Hypothalamus (tissue), 51 donors: ENCODE measurements at regions not wholly inside any gene's neighbourhood (a gene's known extent, or its start where the extent isn't known, plus 50 kb on each side); places are given as distances from the start of the nearest gene placed in this dataset.

Source experiments
- DNase-seq, 51 donors: peaks; one replicate each; lab custom pipeline; 2025; lab: John Stamatoyannopoulos, UW

- DNase-seq = peak in 6 of 51 donors; percentile 8 to 49 (median 20)
Observed at GRCh38 chr11:116180806-116181600, 591.8 kb downstream of the BUD13 start.

- DNase-seq = no peak
Observed at GRCh38 chr11:116179401-116179800, 593.4 kb downstream of the BUD13 start.

GRCh38 chr11:116177521-116178210, 595.1 kb downstream of the BUD13 start:
- DNase-seq = no peak

GRCh38 chr11:116176484-116177005, 596.2 kb downstream of the BUD13 start:
- DNase-seq = no peak

- DNase-seq = peak in 1 of 51 donors; percentile 34
Observed at GRCh38 chr11:116175707-116176106, 597.1 kb downstream of the BUD13 start.

- DNase-seq = peak in 1 of 51 donors; percentile 23
Observed at GRCh38 chr11:116173941-116174911, 598.6 kb downstream of the BUD13 start.

GRCh38 chr11:116173506-116173905, 599.3 kb downstream of the BUD13 start:
- DNase-seq = no peak

GRCh38 chr11:116172851-116173250, 599.9 kb downstream of the BUD13 start:
- no peak for DNase-seq

- DNase-seq = no peak
Observed at GRCh38 chr11:116172156-116172555, 600.6 kb downstream of the BUD13 start.

GRCh38 chr11:116171271-116172140, 601.3 kb downstream of the BUD13 start:
- no peak for DNase-seq

GRCh38 chr11:116170526-116171120, 602.2 kb downstream of the BUD13 start:
- no peak for DNase-seq

- DNase-seq = no peak
Observed at GRCh38 chr11:116169776-116170175, 603.0 kb downstream of the BUD13 start.

- no peak for DNase-seq
Observed at GRCh38 chr11:116168459-116168787, 604.4 kb downstream of the BUD13 start.

- DNase-seq = no peak
Observed at GRCh38 chr11:116167706-116168458, 604.9 kb downstream of the BUD13 start.

GRCh38 chr11:116166573-116167465, 606.0 kb downstream of the BUD13 start:
- no peak for DNase-seq

- no peak for DNase-seq
Observed at GRCh38 chr11:116164843-116165242, 607.9 kb downstream of the BUD13 start.

GRCh38 chr11:116162886-116163230, 609.9 kb downstream of the BUD13 start:
- DNase-seq = peak in 12 of 51 donors; percentile 12 to 38 (median 17)
